NCI-H146 treated with DMSO at 0.1 percent for 48 hours (cell line): ENCODE measurements at regions not wholly inside any gene's neighbourhood (a gene's known extent, or its start where the extent isn't known, plus 50 kb on each side); places are given as distances from the start of the nearest gene placed in this dataset.

Experiments used
- DNase-seq: peaks from one replicate; lab custom pipeline; 2025; ENCODE audit not compliant: unreplicated experiment; lab: John Stamatoyannopoulos, UW

DNA sequence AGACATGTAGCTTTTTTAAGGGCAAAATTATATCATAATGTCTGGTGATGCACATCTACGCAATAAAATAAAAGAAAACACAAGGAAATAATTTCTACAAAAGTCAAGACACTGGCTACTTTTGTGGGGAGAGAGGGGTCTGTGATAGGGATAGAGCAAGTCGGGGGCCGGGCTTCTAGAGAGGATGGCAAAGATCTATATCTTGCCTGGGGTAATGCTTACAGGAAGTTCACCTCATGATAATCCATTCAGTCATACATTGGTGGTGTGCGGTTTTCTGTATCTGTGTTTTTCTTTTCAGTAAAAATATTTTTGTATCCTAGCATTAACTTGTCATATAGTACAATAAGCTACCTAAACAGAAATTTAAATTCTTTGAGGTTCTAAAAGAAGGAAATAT is 178.8 kb downstream of the ARRDC4 start:
- no peak for DNase-seq

DNA sequence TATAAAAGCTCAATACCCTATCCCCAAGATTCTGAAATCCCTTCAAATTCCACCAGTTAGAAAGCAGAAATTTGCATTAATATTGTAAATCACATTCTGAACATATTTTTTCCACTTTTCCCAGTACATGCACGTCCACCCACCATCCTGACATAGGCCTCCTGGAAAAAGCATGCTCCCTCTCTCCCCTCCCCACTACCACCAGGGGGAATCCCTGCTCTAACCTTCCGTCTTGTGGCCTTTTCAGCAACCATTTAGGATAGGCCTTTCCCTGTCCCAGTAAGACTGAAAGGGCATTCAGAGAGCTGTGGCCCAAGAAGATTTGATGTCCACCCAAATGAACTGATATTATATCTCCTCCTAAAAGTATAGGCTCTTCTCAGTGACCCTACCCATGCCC is 182.1 kb downstream of the ARRDC4 start:
- DNase-seq = no peak

DNA sequence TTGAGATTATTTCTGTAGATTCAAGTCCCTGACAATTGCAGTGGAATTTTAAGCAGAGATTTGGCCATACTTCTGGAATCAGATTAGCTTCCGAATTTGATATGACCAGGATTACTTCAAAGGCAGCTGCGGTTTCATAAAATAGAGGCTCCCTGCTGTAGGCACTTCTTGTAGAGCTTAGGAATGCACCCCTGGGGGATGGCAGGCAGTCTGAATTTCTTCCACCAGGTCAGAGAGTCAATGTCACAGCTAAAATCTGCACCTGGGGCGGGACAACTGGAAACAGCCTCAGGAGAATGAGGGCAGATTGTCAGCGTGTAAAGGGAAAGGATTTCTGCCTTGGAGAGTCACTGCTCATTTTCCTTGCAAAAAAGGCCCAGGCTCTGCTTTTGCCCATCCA is 182.6 kb downstream of the ARRDC4 start:
- DNase-seq = no peak

DNA sequence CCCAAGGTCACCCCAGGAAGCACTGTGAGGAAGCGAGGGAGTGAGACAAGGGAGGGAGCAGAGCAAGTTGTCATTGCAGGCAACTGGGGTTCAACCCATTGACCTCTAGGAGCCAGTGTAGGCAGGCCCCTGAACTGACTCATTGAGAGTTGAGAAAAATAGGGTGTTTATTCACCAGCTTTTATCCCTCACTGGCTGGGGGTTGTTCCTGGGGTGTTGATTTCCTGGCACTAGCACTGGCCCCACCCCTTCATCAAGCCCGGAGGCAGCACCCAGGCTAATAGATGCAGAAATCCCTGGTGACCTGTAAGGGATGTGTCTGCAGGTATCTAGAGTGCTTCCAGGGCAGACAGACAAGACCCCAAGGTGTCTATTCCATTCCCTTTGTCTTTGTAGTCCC is 183.9 kb downstream of the ARRDC4 start:
- DNase-seq = no peak

DNA sequence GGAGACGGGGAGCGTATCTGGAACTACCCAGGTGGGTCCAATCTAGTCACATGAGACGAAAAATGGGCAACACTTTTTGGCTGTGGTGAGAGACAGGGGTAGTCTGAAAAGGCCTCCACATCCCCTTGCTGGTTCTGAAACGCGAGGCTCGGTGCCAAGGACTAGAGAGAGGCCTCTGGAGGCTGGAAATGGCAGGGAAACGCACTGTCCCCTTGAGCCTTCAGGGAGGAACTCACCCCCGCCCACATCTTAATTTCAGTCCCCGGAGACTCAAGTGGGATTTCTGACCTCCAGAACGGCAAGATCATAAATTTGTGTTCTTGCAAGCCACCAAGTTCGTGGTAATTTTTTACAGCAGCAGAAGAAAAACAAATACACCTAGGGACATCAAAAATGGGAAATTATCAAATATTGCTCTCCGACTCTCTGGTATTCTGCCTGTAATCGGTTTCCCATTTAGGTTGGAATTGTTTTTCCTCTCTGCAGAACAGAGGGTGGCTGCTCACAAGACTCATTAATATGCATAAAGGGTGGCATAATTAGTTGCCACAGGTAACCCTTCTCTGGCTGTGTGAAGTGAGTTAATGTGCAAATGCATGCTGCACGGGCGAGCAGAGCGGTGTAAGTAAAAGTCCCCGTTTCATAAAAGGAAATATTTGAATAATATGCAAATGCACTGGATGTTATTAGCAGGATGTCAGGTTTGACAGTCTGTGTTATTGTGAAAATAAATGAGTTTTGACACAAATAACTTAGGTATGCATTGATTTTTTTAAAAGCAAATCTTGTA is 185.7 kb downstream of the ARRDC4 start:
- DNase-seq = no peak

DNA sequence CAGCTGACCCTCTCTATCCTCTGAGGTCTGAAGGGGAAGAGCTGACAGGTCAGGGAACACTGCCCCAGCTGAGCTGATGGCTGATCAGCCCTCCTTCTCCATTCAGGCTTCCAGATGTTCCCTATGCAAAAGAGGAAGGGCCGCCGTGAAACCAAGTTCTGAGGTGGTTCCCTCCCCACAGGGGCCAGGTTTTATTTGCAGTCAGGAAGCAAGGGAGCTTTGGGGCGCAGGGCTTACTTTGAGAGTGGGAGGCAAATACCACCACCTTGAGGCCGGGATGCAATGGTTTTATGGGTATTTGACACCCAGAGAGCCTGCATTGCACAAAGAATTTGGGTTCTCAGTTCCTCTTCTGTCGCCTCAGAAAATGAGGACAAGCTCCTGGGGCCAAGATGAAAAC is 186.9 kb downstream of the ARRDC4 start:
- DNase-seq = no peak

DNA sequence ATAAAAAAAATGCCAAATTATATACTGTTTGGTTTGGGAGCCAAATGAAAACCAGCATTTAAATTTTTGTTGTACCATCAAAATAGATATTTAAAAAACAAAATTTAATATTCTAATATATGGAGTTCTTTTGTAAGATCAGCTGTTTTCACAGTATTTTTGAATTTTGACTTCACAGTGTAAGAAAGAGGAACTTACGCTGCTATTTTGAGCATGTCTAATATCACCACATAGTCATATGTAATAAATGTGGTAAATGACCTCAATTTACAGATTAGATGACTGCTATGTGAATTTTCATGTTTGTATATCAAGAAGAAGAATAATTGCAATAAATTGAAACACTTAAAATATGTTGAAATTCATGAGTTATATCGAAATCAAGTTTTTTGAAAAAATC is 189.6 kb downstream of the ARRDC4 start:
- no peak for DNase-seq

DNA sequence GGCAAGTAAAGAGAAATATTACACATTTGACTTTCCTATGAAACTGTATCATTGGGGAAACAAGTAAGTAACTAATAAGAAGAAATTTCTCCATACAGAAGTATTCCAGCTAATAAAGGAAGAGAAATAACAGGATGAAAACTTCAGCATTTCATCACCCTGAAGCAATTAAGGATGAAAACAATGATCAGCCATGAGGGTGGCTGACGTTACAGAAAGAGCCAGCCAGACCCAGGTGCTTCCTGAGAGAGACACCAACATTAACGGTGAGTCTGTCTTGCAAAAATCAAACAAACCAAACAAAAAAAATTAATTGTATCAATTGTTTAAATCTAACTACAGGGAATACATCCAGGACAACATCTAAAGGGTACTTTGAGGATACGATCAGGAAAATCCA is 190.0 kb downstream of the ARRDC4 start:
- peak; percentile 18 for DNase-seq

DNA sequence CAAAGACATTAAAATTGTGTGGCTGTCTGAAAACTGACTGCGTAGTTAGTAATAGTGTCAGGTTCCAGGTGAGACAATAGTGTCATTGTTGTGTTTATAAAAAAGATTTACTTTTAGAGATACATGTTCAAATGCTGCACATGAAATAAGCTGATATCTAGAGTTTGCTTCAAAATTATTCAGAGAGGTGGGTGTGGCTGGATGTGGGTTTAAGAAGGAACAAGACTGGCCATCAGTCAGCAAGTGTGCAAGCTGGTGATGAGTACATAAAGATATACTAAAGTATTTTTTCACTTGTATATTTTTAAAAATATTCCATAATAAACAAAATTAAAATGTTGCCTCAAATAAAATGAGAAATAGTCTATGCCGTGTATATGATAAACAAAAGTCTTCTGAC is 190.6 kb downstream of the ARRDC4 start:
- DNase-seq = no peak

DNA sequence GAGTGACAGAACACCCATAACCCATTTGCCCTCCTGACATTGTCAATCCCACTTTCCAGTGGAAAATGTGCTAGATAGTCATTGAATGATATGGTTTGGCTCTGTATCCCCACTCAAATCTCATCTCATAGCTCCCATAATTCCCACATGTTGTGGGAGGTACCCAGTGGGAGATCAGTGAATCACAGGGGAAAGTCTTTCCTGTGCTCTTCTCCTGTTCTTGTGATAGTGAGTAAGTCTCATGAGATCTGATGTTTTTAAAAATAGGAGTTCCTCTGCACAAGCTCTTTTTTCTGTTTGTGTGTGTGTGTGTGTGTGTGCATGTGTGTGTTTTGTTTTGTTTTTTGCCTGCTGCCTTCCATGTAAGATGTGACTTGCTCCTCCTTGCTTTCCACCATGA is 191.7 kb downstream of the ARRDC4 start:
- no peak for DNase-seq

DNA sequence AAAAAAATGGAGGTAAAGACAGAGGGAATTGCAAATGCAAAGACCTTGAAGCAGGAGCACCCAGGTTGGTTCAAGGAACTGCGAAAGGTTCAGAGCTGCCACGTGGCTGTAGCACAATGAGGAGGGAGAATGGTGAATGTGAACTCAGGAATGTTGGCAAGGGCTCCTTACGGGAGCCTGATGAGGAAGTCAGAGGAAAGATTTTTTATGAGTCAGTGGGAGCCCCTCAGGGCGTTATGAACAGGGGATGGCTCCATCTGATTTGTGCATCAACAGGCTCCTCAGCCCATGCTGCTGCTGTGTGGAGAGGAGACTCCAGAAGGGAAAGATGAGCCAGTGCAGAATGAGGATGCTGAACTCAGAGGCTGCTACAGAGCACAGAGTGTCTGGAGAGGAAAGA is 194.4 kb downstream of the ARRDC4 start:
- no peak for DNase-seq

DNA sequence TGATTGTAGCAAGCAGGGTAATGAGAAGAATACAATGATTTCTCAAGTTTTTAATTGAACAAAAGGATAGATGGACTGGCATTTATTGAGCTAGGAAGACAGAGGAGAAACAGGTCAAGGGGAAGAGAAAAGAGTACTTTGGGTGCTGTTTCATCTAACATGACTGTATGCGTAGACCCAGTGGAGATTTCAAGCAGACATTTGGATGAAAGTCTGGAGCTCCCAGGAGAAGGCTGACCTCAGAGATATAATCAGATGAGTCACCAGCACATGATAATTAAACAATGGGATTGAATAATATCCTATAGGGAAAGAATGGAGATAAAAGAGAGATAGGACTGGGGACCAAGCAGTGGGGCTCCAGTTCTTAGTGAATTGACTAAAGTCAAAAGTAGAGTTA is 194.9 kb downstream of the ARRDC4 start:
- DNase-seq = no peak

DNA sequence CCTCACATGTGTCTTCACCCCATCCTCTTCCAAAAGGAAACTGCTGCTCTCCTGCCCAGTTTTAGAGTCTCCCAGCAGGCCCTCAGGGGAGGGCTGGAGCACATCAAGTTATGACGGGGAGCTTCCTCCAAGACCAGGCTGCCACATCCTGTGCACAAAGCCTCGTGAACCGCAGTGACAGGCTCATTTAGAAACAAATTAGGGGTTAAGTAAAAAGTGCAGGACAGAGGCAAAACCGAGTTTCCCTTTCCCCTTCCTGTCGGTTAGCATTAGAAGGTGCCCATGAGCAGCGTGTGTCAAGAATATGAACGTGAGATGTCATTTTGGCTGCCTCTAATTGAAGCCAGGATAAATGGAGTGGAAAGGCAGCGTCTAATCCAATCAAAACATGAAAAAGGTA is 199.7 kb downstream of the ARRDC4 start:
- DNase-seq = no peak

DNA sequence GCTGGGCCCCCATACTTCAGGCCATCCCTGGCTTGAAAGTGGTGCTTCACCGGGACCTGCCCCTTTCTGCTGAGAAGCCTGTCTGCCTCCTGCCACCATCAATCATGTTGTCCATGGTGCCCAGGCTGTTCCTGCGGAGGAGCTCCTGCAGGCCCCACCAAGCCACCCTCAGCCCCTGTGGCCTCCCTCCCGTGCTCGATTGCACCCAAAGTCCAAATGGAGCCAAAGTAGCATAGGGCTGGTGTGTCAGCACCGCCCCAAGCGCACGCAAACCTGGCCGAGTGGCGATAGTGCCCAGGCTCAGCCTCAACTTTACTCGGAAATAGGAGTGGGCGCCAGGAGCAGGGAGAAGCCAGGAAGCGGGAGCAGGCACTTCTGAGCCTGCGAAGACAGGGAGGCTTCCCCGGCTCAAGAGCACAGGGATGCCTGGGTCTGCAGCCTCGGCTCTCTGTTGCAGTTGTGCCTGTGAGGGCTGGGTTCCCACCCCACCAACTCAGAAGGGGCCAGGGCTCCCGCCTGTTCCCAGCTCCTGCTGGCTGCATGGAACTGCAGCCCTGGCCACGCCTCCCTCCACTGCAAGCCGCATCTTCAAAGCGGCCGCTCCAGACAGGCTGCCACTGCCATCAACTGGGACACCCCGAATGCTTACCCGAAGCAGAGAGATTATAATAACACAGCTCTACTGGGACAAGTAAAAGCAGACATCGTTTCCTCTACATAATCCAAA is 203.0 kb downstream of the ARRDC4 start:
- no peak for DNase-seq

DNA sequence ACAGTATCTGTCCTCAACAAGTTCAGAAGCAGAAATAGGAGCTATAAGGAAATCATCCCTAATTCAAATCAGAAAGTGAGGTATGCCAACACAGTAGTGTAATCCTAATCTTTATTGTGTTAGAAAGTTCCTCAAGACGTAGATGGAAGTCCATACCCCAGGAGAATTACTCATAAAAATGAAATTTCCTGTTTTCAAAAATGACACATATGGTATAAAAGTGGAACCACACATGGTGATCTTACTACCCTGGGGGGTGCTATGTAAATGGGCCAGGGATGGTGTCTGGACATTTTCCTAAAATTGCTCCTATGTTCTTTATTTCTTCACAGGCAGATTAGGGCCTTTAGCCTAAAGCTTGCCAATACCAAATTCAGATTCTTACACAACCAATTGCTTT is 204.1 kb downstream of the ARRDC4 start:
- no peak for DNase-seq

DNA sequence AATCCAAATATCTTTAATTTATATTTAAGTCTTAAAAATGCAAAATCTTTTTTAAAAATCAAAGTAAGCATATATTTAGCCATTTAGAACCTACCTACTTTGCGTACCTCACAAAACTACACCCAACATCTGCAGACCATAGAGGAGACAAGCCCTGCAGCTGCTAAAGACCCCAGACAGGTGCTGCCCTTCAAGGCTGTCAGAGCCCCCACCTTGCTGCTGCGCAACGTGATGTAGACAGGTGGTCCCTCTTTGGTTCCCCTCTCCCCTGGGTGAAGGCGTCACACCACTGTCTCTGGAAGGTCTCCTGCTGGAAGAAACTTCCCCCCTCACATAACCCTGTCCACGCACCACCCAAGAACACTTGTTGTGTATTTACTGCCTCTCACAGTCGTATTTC is 204.5 kb downstream of the ARRDC4 start:
- DNase-seq = no peak

DNA sequence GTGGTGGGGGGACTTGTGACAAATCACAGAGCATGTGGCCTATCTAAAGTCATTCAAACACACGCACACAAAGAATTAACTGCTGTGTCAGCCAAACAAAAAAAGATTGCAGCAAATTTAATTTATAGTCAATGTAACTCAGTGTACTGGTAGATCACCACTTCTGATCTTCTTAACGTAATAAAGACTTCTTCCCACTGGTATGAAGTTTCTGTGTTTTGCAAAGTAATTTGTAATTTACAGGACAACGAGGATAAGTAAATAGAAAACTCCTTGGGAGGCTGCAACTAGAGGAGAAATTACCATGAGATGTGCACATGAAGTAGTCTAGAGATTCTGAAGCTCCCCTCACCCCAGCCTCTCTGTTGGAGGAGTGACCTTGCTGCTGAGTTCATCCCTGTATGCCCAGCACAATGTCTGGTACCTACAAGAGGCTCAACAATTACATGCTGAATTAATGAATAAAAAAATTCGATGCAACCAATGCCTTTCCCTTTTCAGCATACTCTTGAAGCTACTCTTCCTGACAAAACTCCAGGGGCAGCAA is 207.3 kb downstream of the ARRDC4 start:
- no peak for DNase-seq

DNA sequence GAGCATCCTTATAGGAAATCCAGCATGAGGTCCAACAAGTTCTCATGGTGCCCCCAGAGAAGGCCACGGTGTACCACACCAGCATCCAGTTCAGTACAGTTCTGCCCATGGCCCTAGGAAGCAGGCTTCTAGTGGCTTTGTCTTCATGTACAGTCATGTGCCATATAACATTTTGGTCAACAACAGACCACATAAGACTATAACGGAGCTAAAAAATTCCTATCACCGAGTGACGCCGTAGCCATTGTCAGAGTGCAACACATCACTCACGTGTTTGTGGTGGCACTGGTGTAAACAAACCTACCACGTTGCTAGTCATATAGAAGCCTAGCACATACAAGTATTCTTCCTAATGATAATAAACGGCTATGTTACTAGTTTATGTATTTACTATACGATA is 209.0 kb downstream of the ARRDC4 start:
- no peak for DNase-seq

DNA sequence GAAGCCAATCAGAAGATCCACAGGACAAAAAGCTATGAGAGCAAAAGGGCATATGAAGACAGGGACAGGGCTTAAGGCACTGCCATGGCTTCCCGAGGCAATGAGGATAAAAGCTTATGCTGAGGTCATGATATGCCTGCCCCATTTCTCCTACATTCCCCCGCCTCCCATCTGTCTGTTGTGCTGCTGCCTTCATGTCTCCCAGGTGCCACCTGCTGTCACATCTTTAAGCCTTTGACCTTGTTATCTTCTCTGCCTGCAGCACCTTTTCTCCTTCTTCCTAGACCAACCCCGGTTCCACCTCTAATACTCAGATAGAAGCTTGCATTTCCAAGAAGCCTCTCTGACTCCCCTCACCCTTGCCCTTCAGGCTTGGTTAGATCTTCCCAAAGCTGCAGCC is 213.8 kb downstream of the ARRDC4 start:
- DNase-seq = peak; percentile 39

DNA sequence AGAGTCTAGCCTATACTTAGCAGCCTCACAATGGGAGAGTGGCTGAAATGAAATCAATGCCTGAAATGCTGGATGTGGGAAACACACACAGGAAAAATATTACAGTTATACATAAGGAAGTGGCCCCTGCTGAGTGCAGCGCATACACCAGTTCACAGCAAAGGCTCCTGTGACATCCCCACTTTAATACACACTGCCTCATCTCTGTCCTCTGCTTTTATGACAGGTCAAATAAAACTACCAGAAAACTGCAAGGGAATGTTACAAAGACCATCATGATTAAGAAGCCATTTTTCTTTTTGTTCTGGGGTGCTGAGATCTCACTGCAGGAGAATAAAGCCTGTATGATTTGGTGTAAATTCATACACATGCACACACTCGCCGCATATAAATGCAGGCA is 214.3 kb downstream of the ARRDC4 start:
- DNase-seq = no peak

DNA sequence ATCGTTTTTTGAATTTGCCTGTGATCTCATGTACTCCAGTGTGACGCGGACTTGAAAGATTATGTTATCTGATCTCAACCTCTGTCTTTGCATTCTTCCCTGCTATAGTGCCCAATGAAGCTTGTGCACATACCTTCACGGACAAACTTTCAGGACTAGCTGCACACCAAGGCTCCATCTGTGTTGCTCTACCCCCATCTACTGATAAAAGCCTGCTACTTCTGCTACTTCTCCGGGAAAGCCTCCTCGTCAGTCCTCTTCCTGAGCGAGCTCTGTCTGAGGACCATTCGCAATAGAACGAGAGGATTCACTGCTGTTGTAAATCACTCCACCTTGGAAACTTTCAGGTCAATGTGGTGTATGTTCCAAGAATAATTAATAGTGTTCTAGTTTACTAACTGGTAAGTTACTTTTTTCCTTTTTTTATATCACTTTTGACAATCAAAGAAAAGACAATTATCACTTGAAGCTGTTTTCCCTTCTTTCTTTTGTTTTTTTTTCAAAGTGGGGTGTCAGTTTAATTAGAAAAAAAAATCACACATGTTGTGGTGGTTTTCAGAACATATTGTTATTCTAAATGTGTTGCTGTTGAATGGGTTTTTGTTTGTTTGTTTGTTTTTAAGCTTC is 217.6 kb downstream of the ARRDC4 start:
- peak; percentile 67 for DNase-seq

DNA sequence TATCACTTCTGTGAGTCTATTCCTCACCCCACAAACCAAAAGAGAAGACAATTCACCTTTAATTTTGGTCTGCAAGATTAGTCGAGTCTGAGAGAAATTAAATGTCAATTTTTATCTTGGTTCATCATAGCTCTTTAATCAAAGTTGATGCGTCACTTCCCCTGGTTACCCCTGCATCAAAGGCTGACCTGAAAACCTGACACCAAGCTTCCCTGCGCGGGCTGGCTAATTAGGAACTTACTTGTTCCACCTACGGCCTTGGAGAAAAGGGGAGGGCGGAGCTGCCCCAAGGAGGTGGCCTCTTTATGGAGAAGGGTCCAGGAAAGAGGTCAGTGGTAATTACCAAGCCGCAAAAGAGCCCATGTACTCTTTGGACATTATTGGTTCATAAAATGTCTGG is 218.4 kb downstream of the ARRDC4 start:
- no peak for DNase-seq
